ENCODE measurements at regions not wholly inside any gene's neighbourhood (a gene's known extent, or its start where the extent isn't known, plus 50 kb on each side); places are given as distances from the start of the nearest gene placed in this dataset.

DNA sequence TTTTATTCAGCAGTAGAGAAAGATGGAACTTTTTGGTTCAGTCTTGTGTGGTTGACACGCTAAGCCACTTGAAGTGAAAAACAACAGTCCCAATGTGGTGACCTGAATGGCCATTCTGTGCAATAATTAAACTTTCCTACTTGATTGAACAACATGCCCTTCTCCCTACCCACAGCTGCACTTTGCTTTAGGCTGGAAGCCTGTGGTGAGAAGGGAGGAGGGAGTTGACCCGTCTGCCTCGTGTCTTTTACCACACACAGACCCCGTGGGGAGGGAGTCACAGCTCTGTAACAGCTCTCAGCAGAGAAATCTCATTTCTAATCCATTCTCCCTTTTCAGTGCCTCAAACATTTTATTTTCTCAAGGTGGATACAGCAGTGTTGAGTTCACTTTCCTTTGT, 138.2 kb upstream of the PKDCC start (continued):
- TF ChIP-seq, protein P1, sequence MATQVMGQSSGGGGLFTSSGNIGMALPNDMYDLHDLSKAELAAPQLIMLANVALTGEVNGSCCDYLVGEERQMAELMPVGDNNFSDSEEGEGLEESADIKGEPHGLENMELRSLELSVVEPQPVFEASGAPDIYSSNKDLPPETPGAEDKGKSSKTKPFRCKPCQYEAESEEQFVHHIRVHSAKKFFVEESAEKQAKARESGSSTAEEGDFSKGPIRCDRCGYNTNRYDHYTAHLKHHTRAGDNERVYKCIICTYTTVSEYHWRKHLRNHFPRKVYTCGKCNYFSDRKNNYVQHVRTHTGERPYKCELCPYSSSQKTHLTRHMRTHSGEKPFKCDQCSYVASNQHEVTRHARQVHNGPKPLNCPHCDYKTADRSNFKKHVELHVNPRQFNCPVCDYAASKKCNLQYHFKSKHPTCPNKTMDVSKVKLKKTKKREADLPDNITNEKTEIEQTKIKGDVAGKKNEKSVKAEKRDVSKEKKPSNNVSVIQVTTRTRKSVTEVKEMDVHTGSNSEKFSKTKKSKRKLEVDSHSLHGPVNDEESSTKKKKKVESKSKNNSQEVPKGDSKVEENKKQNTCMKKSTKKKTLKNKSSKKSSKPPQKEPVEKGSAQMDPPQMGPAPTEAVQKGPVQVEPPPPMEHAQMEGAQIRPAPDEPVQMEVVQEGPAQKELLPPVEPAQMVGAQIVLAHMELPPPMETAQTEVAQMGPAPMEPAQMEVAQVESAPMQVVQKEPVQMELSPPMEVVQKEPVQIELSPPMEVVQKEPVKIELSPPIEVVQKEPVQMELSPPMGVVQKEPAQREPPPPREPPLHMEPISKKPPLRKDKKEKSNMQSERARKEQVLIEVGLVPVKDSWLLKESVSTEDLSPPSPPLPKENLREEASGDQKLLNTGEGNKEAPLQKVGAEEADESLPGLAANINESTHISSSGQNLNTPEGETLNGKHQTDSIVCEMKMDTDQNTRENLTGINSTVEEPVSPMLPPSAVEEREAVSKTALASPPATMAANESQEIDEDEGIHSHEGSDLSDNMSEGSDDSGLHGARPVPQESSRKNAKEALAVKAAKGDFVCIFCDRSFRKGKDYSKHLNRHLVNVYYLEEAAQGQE (IDR thresholded peaks at IDR 0.05) = peak; percentile 45
- peak; percentile 63 for TF ChIP-seq YY1 (IDR thresholded peaks at IDR 0.05)

GRCh38 chr2:41910126-41910525, 137.7 kb upstream of the PKDCC start:
- no peaks in the 10 kb centered on the region for H3K9me3 ChIP-seq (ENCODE audit: control insufficient read depth in 4 of 4, low read length in 3 of 4)
- H3K36me3 ChIP-seq (ENCODE audit: control insufficient read depth in 4 of 4, insufficient read depth in 3 of 4, low read depth in 1 of 4, low read length in 3 of 4) = no peaks in the 10 kb centered on the region
- no peak overlapping the region for H3K27ac ChIP-seq (ENCODE audit: low read depth in 1 of 2, low read length in 2 of 2)
- no peak overlapping the region for H3K9ac ChIP-seq (ENCODE audit: low read depth in 1 of 2, low read length in 2 of 2)
- DNase-seq (ENCODE audit: low spot score) = no peak
- peaks cover 12 to 56% (median 44%) of the 10 kb centered on the region in 4 donors for H3K4me1 ChIP-seq (ENCODE audit: control insufficient read depth in 4 of 4, insufficient read depth in 4 of 4, low read length in 3 of 4)
- TF ChIP-seq, protein P2, sequence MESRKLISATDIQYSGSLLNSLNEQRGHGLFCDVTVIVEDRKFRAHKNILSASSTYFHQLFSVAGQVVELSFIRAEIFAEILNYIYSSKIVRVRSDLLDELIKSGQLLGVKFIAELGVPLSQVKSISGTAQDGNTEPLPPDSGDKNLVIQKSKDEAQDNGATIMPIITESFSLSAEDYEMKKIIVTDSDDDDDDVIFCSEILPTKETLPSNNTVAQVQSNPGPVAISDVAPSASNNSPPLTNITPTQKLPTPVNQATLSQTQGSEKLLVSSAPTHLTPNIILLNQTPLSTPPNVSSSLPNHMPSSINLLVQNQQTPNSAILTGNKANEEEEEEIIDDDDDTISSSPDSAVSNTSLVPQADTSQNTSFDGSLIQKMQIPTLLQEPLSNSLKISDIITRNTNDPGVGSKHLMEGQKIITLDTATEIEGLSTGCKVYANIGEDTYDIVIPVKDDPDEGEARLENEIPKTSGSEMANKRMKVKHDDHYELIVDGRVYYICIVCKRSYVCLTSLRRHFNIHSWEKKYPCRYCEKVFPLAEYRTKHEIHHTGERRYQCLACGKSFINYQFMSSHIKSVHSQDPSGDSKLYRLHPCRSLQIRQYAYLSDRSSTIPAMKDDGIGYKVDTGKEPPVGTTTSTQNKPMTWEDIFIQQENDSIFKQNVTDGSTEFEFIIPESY (IDR thresholded peaks at IDR 0.05) = no peak
- TF ChIP-seq ATF3 (IDR thresholded peaks at IDR 0.05) (no peak), FOXA1 (IDR thresholded peaks at IDR 0.05) (no peak), MAX (IDR thresholded peaks at IDR 0.05) (no peak), JUND (IDR thresholded peaks at IDR 0.05) (no peak), RAD21 (IDR thresholded peaks at IDR 0.05) (no peak), SP1 (IDR thresholded peaks at IDR 0.05) (no peak), FOXA2 (IDR thresholded peaks at IDR 0.05) (no peak), RXRA (IDR thresholded peaks at IDR 0.05) (no peak), TAF1 (conservative IDR thresholded peaks at IDR 0.05) (no peak), GABPA (IDR thresholded peaks at IDR 0.05 in 1 of 2, conservative IDR thresholded peaks at IDR 0.05 in 1 of 2) (no peak), HNF4G (IDR thresholded peaks at IDR 0.05) (no peak), HNF4A (conservative IDR thresholded peaks at IDR 0.05) (no peak), YY1 (IDR thresholded peaks at IDR 0.05) (no peak), EGR1 (IDR thresholded peaks at IDR 0.05; ENCODE audit: low read depth in 2 of 2) (no peak)
- no peak overlapping the region for H3K4me3 ChIP-seq (ENCODE audit: low read depth in 1 of 3, low read length in 3 of 3)
- WGBS = 88% methylated on average over 1 of the region's 1 CpG
- H3K27me3 ChIP-seq (ENCODE audit: control insufficient read depth in 4 of 4, insufficient read depth in 4 of 4, low read length in 3 of 4) = no peaks in the 10 kb centered on the region

- Histone ChIP-seq H3K4me1 (ENCODE audit: control insufficient read depth in 4 of 4, insufficient read depth in 4 of 4, low read length in 3 of 4) (peaks cover 12 to 51% (median 38%) of the 10 kb centered on the region in 4 donors), H3K9ac (ENCODE audit: low read depth in 1 of 2, low read length in 2 of 2) (no peak overlapping the region), H3K4me3 (ENCODE audit: low read depth in 1 of 3, low read length in 3 of 3) (no peak overlapping the region), H3K27me3 (ENCODE audit: control insufficient read depth in 4 of 4, insufficient read depth in 4 of 4, low read length in 3 of 4) (no peaks in the 10 kb centered on the region), H3K9me3 (ENCODE audit: control insufficient read depth in 4 of 4, low read length in 3 of 4) (peaks cover 0 to 3% (median 0%) of the 10 kb centered on the region in 4 donors), H3K36me3 (ENCODE audit: control insufficient read depth in 4 of 4, insufficient read depth in 3 of 4, low read depth in 1 of 4, low read length in 3 of 4) (no peaks in the 10 kb centered on the region), H3K27ac (ENCODE audit: low read depth in 1 of 2, low read length in 2 of 2) (peak overlapping the region in 1 of 2 donors; percentile 5)
- WGBS = 63% methylated on average over 3 of the region's 3 CpGs
- DNase-seq (ENCODE audit: low spot score) = no peak
- TF ChIP-seq SP1 (IDR thresholded peaks at IDR 0.05) = peak; percentile 25
- no peak for TF ChIP-seq CTCF (IDR thresholded peaks at IDR 0.05; ENCODE audit: low read depth, low read length, missing input control)
- TF ChIP-seq, protein P1 (IDR thresholded peaks at IDR 0.05) = no peak
- TF ChIP-seq YY1 (IDR thresholded peaks at IDR 0.05) = no peak
- peak in 1 of 2 donors; percentile 6 for TF ChIP-seq RAD21 (IDR thresholded peaks at IDR 0.05)
- TF ChIP-seq TAF1 (conservative IDR thresholded peaks at IDR 0.05) = no peak
- no peak for TF ChIP-seq FOXA1 (IDR thresholded peaks at IDR 0.05)
- no peak for TF ChIP-seq EGR1 (IDR thresholded peaks at IDR 0.05; ENCODE audit: low read depth in 2 of 2)
- no peak for TF ChIP-seq GABPA (IDR thresholded peaks at IDR 0.05 in 1 of 2, conservative IDR thresholded peaks at IDR 0.05 in 1 of 2)
- TF ChIP-seq JUND (IDR thresholded peaks at IDR 0.05) = no peak
- no peak for TF ChIP-seq NR2F2 (IDR thresholded peaks at IDR 0.05)
- TF ChIP-seq HNF4A (conservative IDR thresholded peaks at IDR 0.05) = peak; percentile 63 to 67
- TF ChIP-seq ATF3 (IDR thresholded peaks at IDR 0.05) = no peak
Observed at GRCh38 chr2:41911033-41911432, 136.8 kb upstream of the PKDCC start.
